ENCODE measurements at regions not wholly inside any gene's neighbourhood (a gene's known extent, or its start where the extent isn't known, plus 50 kb on each side); places are given as distances from the start of the nearest gene placed in this dataset.
A peak's percentile ranks its signal among the peaks of the same experiment; 100 is the strongest.

DNA sequence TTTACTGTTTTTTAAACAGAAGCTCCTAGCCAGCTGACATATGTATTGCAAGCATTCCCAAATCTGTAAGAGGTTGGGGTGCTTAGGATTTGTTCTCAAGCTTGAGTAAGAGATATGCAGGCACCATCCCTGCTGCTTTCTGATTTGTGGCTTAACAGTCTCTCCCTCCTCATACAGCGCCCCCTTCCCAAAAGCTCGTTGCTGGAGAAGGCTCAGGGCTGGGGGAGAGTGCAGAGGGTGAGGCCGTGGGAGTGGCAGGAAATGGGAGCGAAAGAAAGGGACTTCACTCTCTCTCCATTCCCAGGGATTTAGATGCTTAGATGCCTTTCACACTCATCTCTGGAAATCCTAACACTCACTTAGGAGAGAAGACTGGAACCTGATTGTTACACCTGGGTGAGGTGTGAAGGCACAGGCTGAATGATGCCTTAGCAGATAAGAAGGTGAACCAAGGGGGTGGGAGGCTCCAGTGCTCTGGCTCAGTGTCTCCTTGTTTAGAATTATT lies 172.0 kb downstream of the C12orf75 start:
- Histone ChIP-seq H3K27me3 (ENCODE audit: control insufficient read depth, insufficient read depth, low read length, poor library complexity, severe bottlenecking) (no peaks in the 10 kb centered on the region), H3K4me3 (ENCODE audit: low read length) (peak overlapping the region; percentile 47), H3K9me3 (ENCODE audit: control insufficient read depth, low read length) (peaks cover 12% of the 10 kb centered on the region), H3K4me1 (ENCODE audit: control insufficient read depth, insufficient read depth, low read length) (peaks cover 8% of the 10 kb centered on the region), H3K36me3 (ENCODE audit: control insufficient read depth, insufficient read depth, low read length) (no peaks in the 10 kb centered on the region), H3K9ac (ENCODE audit: extremely low read depth, low read length, poor library complexity, severe bottlenecking) (no peak overlapping the region), H3K27ac (ENCODE audit: low read depth, low read length) (no peak overlapping the region)
- Mint-ChIP-seq H3K9me3 (peaks cover 14% of the 10 kb centered on the region), H3K4me1 (peaks cover 14% of the 10 kb centered on the region), H3K36me3 (ENCODE audit: low read depth) (no peaks in the 10 kb centered on the region), H3K4me3 (no peak overlapping the region), H3K27ac (no peak overlapping the region), H3K27me3 (ENCODE audit: insufficient read depth) (peaks cover 10% of the 10 kb centered on the region)
- WGBS, 2 experiments (ENCODE audit: insufficient coverage in 1 of 2, insufficient read length in 1 of 2), result 35% methylated on average over 2 of the region's 4 CpGs; no CpG with 5 or more reads in 1 of the 2 experiments
- TF ChIP-seq, protein P1, sequence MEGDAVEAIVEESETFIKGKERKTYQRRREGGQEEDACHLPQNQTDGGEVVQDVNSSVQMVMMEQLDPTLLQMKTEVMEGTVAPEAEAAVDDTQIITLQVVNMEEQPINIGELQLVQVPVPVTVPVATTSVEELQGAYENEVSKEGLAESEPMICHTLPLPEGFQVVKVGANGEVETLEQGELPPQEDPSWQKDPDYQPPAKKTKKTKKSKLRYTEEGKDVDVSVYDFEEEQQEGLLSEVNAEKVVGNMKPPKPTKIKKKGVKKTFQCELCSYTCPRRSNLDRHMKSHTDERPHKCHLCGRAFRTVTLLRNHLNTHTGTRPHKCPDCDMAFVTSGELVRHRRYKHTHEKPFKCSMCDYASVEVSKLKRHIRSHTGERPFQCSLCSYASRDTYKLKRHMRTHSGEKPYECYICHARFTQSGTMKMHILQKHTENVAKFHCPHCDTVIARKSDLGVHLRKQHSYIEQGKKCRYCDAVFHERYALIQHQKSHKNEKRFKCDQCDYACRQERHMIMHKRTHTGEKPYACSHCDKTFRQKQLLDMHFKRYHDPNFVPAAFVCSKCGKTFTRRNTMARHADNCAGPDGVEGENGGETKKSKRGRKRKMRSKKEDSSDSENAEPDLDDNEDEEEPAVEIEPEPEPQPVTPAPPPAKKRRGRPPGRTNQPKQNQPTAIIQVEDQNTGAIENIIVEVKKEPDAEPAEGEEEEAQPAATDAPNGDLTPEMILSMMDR (conservative IDR thresholded peaks at IDR 0.05), result peak; percentile 40
- DNase-seq, result peak; percentile 87

DNA sequence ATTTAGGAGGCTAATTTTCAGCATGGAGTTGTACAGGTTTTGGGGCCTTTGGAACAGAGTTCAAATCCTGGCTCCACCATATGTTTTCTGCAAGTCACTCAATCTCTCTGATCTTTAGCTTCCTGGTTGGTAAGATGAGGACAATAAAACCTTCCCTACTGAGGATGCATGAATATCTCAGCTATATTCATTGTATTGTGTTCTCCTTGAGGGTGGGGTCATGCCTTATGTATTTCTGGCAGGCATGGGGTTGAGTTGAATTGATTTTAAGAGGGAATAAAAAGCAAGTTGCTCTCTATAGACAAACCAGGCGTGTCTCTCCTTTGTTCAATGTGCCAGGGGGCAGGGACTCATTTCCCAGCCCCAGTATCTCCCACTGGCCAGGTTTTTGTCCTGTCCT lies 173.1 kb downstream of the C12orf75 start:
- Mint-ChIP-seq H3K27me3 (ENCODE audit: insufficient read depth) (peaks cover 10% of the 10 kb centered on the region), H3K36me3 (ENCODE audit: low read depth) (no peaks in the 10 kb centered on the region), H3K27ac (no peak overlapping the region), H3K4me1 (peaks cover 16% of the 10 kb centered on the region), H3K9me3 (peaks cover 6% of the 10 kb centered on the region), H3K4me3 (no peak overlapping the region)
- Histone ChIP-seq H3K27ac (ENCODE audit: low read depth, low read length) (no peak overlapping the region), H3K4me1 (ENCODE audit: control insufficient read depth, insufficient read depth, low read length) (peaks cover 8% of the 10 kb centered on the region), H3K27me3 (ENCODE audit: control insufficient read depth, insufficient read depth, low read length, poor library complexity, severe bottlenecking) (no peaks in the 10 kb centered on the region), H3K4me3 (ENCODE audit: low read length) (no peak overlapping the region), H3K9ac (ENCODE audit: extremely low read depth, low read length, poor library complexity, severe bottlenecking) (no peak overlapping the region), H3K9me3 (ENCODE audit: control insufficient read depth, low read length) (peaks cover under 1% of the 10 kb centered on the region), H3K36me3 (ENCODE audit: control insufficient read depth, insufficient read depth, low read length) (no peaks in the 10 kb centered on the region)
- no peak for DNase-seq
- WGBS, 2 experiments (ENCODE audit: insufficient coverage in 1 of 2, insufficient read length in 1 of 2), result 75 to 94% methylated on average over 1 of the region's 1 CpG
- TF ChIP-seq, protein P1 (conservative IDR thresholded peaks at IDR 0.05), result no peak

DNA sequence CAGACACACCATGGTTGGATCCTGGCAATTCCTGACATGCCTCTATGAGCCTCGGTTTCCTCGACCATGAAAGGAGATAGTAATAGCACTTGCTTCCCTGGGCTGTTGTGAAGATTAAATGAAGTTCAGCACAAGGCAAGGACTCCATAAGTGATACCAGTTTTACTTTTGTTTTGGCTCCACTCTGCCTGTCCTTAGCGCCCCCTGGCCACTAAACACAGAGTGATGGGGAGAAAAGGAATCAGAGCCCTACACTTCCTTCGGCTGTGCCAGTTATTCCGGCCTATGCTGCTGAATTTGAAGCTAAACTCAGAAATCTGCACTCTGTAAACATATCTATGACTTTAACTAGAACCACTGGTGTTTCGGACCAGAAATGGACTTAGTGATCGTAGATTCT lies 173.8 kb downstream of the C12orf75 start:
- no peak overlapping the region for H3K27ac ChIP-seq (ENCODE audit: low read depth, low read length)
- no peak overlapping the region for H3K4me3 Mint-ChIP-seq
- H3K27me3 ChIP-seq (ENCODE audit: control insufficient read depth, insufficient read depth, low read length, poor library complexity, severe bottlenecking), result no peaks in the 10 kb centered on the region
- H3K4me1 Mint-ChIP-seq, result peaks cover 16% of the 10 kb centered on the region
- DNase-seq, result peak; percentile 76
- H3K4me1 ChIP-seq (ENCODE audit: control insufficient read depth, insufficient read depth, low read length), result peaks cover 8% of the 10 kb centered on the region
- H3K9ac ChIP-seq (ENCODE audit: extremely low read depth, low read length, poor library complexity, severe bottlenecking), result no peak overlapping the region
- H3K36me3 Mint-ChIP-seq (ENCODE audit: low read depth), result no peaks in the 10 kb centered on the region
- H3K9me3 Mint-ChIP-seq, result peaks cover 5% of the 10 kb centered on the region
- peaks cover 10% of the 10 kb centered on the region for H3K27me3 Mint-ChIP-seq (ENCODE audit: insufficient read depth)
- H3K9me3 ChIP-seq (ENCODE audit: control insufficient read depth, low read length), result no peaks in the 10 kb centered on the region
- no peak overlapping the region for H3K4me3 ChIP-seq (ENCODE audit: low read length)
- WGBS, 2 experiments (ENCODE audit: insufficient coverage in 1 of 2, insufficient read length in 1 of 2), result 84 to 94% methylated on average over 2 to 7 of the region's 7 CpGs
- no peak overlapping the region for H3K27ac Mint-ChIP-seq
- no peaks in the 10 kb centered on the region for H3K36me3 ChIP-seq (ENCODE audit: control insufficient read depth, insufficient read depth, low read length)
- TF ChIP-seq, protein P1 (conservative IDR thresholded peaks at IDR 0.05), result peak; percentile 71

Measured in endodermal cell (in vitro differentiated cells).